Activated CD8-positive, alpha-beta memory T cell treated with anti-CD3 and anti-CD28 coated beads, Interleukin-2, amount 50 U/mL, for 24 hours (primary cell): ENCODE measurements at regions not wholly inside any gene's neighbourhood (a gene's known extent, or its start where the extent isn't known, plus 50 kb on each side); places are given as distances from the start of the nearest gene placed in this dataset.

Source experiments
- DNase-seq: peaks from one replicate; pipeline ENCODE4 v3.0.0-alpha.2; 2020; ENCODE audit errors: extremely low read depth

- DNase-seq = no peak
Observed at GRCh38 chr5:116853992-116854391, 279.4 kb upstream of the SEMA6A start.

GRCh38 chr5:116848954-116849581 lies 274.4 kb upstream of the SEMA6A start:
- DNase-seq = no peak

- DNase-seq = no peak
Observed at GRCh38 chr5:116847960-116848359, 273.3 kb upstream of the SEMA6A start.

GRCh38 chr5:116844015-116844414 lies 269.4 kb upstream of the SEMA6A start:
- no peak for DNase-seq

- DNase-seq = no peak
Observed at GRCh38 chr5:116842514-116842961, 267.9 kb upstream of the SEMA6A start.

- no peak for DNase-seq
Observed at GRCh38 chr5:116841734-116842133, 267.1 kb upstream of the SEMA6A start.

- no peak for DNase-seq
Observed at GRCh38 chr5:116838011-116838536, 263.5 kb upstream of the SEMA6A start.

- no peak for DNase-seq
Observed at GRCh38 chr5:116834796-116835515, 260.3 kb upstream of the SEMA6A start.

- DNase-seq = no peak
Observed at GRCh38 chr5:116830079-116830478, 255.5 kb upstream of the SEMA6A start.

- DNase-seq = no peak
Observed at GRCh38 chr5:116827078-116827477, 252.5 kb upstream of the SEMA6A start.

GRCh38 chr5:116825486-116825885 lies 250.9 kb upstream of the SEMA6A start:
- no peak for DNase-seq

- no peak for DNase-seq
Observed at GRCh38 chr5:116824751-116825438, 250.3 kb upstream of the SEMA6A start.

GRCh38 chr5:116814626-116815385 lies 240.2 kb upstream of the SEMA6A start:
- DNase-seq = no peak

- DNase-seq = no peak
Observed at GRCh38 chr5:116813906-116814305, 239.3 kb upstream of the SEMA6A start.

GRCh38 chr5:116813356-116813755 lies 238.7 kb upstream of the SEMA6A start:
- no peak for DNase-seq

GRCh38 chr5:116810951-116811350 lies 236.3 kb upstream of the SEMA6A start:
- no peak for DNase-seq

GRCh38 chr5:116806836-116807235 lies 232.2 kb upstream of the SEMA6A start:
- no peak for DNase-seq

- no peak for DNase-seq
Observed at GRCh38 chr5:116799401-116799800, 224.8 kb upstream of the SEMA6A start.

GRCh38 chr5:116795189-116795588 lies 220.6 kb upstream of the SEMA6A start:
- DNase-seq = no peak

GRCh38 chr5:116789522-116789921 lies 214.9 kb upstream of the SEMA6A start:
- no peak for DNase-seq

- no peak for DNase-seq
Observed at GRCh38 chr5:116788851-116789403, 214.3 kb upstream of the SEMA6A start.

GRCh38 chr5:116787570-116787969 lies 212.9 kb upstream of the SEMA6A start:
- no peak for DNase-seq
